ENCODE measurements at regions not wholly inside any gene's neighbourhood (a gene's known extent, or its start where the extent isn't known, plus 50 kb on each side); places are given as distances from the start of the nearest gene placed in this dataset.

DNA sequence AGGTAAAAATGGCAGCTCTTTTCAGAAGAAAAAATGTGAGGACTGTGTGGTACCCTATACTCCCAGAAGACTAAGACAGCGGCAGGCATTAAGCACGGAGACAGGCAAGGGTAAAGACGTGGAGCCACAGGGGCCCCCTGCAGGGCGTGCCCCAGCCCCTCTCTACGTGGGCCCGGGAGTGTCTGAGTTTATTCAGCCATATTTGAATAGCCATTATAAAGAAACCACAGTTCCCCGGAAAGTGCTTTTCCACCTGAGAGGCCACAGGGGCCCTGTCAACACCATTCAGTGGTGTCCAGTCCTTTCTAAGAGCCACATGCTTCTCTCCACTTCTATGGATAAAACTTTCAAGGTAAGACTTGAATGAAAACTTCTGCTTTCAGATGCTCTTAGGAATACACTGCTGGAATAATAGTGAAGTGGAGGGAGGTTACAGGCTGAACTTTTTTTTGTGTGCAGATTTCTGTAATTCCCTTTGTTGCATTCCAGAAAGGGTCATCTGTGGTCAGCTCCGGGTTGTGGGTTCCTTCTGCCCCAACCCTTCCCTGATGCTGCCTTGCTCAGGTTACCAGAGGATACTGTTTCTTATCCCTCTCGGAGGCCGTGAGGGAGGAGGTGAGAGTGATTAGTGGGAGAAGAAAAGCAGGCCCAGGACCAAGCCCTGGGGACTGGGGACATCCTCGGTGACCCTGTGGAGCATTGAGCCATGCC lies 58.4 kb downstream of the SLC25A47 start:
- peaks cover 16% of the 10 kb centered on the region for H3K4me1 Mint-ChIP-seq (ENCODE audit: low read depth)
- no peak for DNase-seq (ENCODE audit: low spot score)
- H3K36me3 Mint-ChIP-seq (ENCODE audit: low read depth): no peaks in the 10 kb centered on the region
- no peak overlapping the region for H3K27ac Mint-ChIP-seq
- no peak overlapping the region for H3K4me3 Mint-ChIP-seq
- no peaks in the 10 kb centered on the region for H3K27me3 Mint-ChIP-seq (ENCODE audit: low read depth)
- H3K9me3 Mint-ChIP-seq: no peaks in the 10 kb centered on the region

GRCh38 chr14:100382106-100382455 lies 58.9 kb downstream of the SLC25A47 start:
- H3K4me3 Mint-ChIP-seq: no peak overlapping the region
- no peak for DNase-seq (ENCODE audit: low spot score)
- H3K4me1 Mint-ChIP-seq (ENCODE audit: low read depth): peaks cover 12% of the 10 kb centered on the region
- H3K36me3 Mint-ChIP-seq (ENCODE audit: low read depth): no peaks in the 10 kb centered on the region
- no peaks in the 10 kb centered on the region for H3K9me3 Mint-ChIP-seq
- no peaks in the 10 kb centered on the region for H3K27me3 Mint-ChIP-seq (ENCODE audit: low read depth)
- H3K27ac Mint-ChIP-seq: no peak overlapping the region

GRCh38 chr14:100383727-100384158 lies 60.6 kb downstream of the SLC25A47 start:
- Mint-ChIP-seq H3K9me3 (no peaks in the 10 kb centered on the region), H3K4me1 (ENCODE audit: low read depth) (peaks cover 16% of the 10 kb centered on the region), H3K27ac (peak overlapping the region; percentile 31), H3K36me3 (ENCODE audit: low read depth) (no peaks in the 10 kb centered on the region), H3K27me3 (ENCODE audit: low read depth) (no peaks in the 10 kb centered on the region), H3K4me3 (no peak overlapping the region)
- peak; percentile 57 for DNase-seq (ENCODE audit: low spot score)

- peaks cover 15% of the 10 kb centered on the region for H3K4me1 Mint-ChIP-seq (ENCODE audit: low read depth)
- no peak overlapping the region for H3K4me3 Mint-ChIP-seq
- no peaks in the 10 kb centered on the region for H3K27me3 Mint-ChIP-seq (ENCODE audit: low read depth)
- DNase-seq (ENCODE audit: low spot score): no peak
- no peaks in the 10 kb centered on the region for H3K36me3 Mint-ChIP-seq (ENCODE audit: low read depth)
- H3K9me3 Mint-ChIP-seq: no peaks in the 10 kb centered on the region
- H3K27ac Mint-ChIP-seq: peak overlapping the region; percentile 31
Observed at GRCh38 chr14:100384277-100384676, 61.1 kb downstream of the SLC25A47 start.

DNA sequence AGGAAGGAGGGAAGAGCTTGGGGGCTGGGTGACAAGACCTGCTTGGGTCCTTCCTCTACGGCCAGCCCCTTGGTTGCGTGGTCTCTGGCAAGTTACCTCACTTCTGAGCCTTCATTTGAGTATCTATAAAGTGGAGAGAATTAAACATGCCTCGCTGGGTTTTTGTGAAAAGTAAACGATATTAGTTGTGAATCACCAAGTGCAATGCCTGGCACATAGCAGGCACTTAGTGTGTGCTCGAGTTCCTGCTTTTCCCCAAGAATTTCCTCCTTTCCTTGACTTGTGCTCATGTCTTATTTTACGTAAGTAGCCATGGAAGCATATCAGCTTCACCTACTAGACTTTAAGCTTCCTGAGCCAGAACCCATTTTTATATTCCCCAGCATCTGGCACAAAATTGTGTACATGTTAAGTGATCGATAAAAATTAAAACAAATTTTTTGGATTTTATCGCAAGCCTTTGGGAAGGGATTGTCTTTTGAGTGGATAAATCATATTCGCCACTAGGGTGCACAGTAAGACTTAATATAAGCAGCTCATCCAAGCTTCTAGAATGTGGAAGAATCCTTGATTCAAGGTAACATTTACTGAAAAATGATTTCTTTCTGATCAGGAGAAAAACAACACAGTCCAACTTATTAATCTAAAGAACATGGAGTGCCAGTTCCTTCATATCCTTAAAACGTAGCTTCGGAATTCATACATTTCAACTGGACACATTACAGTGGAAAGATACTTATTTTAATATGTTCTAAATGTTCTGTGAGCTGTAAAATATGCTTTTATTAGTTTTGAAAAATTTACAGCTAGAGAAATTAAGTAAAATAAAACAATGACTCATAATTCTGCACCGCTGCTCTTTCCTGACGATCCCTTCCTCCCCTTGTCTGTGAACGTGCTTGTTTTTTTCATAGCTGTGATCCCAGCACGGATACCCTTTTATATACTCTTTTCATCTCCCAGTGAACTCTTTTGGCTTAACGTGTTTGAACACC lies 62.0 kb downstream of the SLC25A47 start:
- Mint-ChIP-seq H3K27ac (no peak overlapping the region), H3K4me1 (ENCODE audit: low read depth) (peaks cover 15% of the 10 kb centered on the region), H3K27me3 (ENCODE audit: low read depth) (no peaks in the 10 kb centered on the region), H3K4me3 (no peak overlapping the region), H3K36me3 (ENCODE audit: low read depth) (no peaks in the 10 kb centered on the region), H3K9me3 (no peaks in the 10 kb centered on the region)
- DNase-seq (ENCODE audit: low spot score): no peak

DNA sequence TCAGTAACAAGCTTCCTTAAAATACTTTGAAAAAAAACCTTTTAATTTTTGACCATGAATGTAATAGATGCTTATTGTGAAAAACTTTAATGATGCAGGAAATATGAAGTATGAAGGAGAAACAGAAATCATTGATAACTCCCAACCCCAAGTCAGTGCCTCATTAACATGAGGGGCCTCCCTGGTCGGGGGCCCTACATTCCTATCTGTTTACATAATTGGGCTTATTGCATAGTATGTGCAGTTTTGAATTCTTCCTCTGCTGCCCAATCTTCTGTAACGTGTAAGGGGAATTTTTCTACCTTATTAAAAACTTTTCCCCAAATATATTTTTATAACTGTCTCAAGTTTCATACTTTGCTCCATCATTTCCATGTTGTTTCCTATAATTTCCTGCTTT lies 63.0 kb downstream of the SLC25A47 start:
- no peaks in the 10 kb centered on the region for H3K36me3 Mint-ChIP-seq (ENCODE audit: low read depth)
- H3K4me1 Mint-ChIP-seq (ENCODE audit: low read depth): peaks cover 15% of the 10 kb centered on the region
- no peaks in the 10 kb centered on the region for H3K9me3 Mint-ChIP-seq
- H3K27ac Mint-ChIP-seq: no peak overlapping the region
- H3K27me3 Mint-ChIP-seq (ENCODE audit: low read depth): no peaks in the 10 kb centered on the region
- no peak overlapping the region for H3K4me3 Mint-ChIP-seq
- DNase-seq (ENCODE audit: low spot score): no peak

- H3K4me1 Mint-ChIP-seq (ENCODE audit: low read depth): peaks cover 15% of the 10 kb centered on the region
- no peak overlapping the region for H3K27ac Mint-ChIP-seq
- no peak for DNase-seq (ENCODE audit: low spot score)
- no peaks in the 10 kb centered on the region for H3K36me3 Mint-ChIP-seq (ENCODE audit: low read depth)
- no peak overlapping the region for H3K4me3 Mint-ChIP-seq
- H3K9me3 Mint-ChIP-seq: no peaks in the 10 kb centered on the region
- H3K27me3 Mint-ChIP-seq (ENCODE audit: low read depth): no peaks in the 10 kb centered on the region
Observed at GRCh38 chr14:100386846-100387245, 63.7 kb downstream of the SLC25A47 start.

GRCh38 chr14:100387450-100387849 lies 64.3 kb downstream of the SLC25A47 start:
- H3K27me3 Mint-ChIP-seq (ENCODE audit: low read depth): no peaks in the 10 kb centered on the region
- no peak for DNase-seq (ENCODE audit: low spot score)
- H3K36me3 Mint-ChIP-seq (ENCODE audit: low read depth): no peaks in the 10 kb centered on the region
- H3K4me1 Mint-ChIP-seq (ENCODE audit: low read depth): peaks cover 15% of the 10 kb centered on the region
- no peak overlapping the region for H3K4me3 Mint-ChIP-seq
- no peaks in the 10 kb centered on the region for H3K9me3 Mint-ChIP-seq
- H3K27ac Mint-ChIP-seq: no peak overlapping the region

DNA sequence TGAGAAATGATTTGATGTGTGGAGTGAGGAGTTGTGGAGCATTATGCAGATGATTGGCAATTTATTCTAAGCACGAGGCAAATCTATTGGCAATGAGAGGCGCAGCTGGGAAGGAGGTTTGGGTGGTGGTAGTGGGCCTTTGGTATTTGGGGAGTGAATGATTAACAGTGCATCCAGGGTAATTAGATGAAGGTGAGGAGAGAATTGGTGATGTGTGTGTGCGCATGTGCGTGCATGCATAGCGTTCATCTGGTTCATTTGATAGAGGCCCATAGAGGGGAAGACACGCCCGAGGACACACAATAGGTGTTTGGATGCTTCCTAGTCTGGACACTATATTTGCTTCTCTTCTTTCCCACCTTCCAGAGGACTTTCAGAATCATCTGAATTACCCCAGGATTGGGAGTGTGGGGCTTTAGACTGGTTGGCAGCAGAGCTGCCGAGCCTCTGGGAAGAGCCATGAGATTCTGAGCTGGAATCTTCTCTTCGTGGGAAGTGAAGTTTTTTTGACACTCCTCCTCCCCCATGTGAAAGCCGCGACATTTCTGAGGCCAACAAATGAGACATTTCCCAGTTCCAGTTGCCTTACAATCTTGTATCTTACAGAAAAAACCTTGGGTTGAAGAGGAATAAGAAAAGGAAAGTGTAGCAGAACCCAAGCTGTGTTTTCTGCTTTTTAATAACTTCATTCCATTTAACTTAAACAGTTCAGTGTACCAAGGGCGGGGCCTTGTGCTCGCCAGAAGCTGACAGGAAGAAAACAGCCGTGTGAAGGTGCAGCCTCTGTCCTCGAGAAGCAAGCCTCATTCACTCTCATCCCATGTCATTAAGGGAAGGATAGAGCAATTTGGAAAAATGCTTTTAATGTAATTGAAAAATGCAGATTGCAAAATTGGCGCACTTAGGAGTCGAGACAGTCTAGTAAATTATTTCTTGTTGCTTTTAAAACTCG lies 65.2 kb downstream of the SLC25A47 start:
- no peak for DNase-seq (ENCODE audit: low spot score)
- Mint-ChIP-seq H3K27me3 (ENCODE audit: low read depth) (no peaks in the 10 kb centered on the region), H3K4me3 (no peak overlapping the region), H3K27ac (no peak overlapping the region), H3K9me3 (no peaks in the 10 kb centered on the region), H3K36me3 (ENCODE audit: low read depth) (no peaks in the 10 kb centered on the region), H3K4me1 (ENCODE audit: low read depth) (peaks cover 15% of the 10 kb centered on the region)

DNA sequence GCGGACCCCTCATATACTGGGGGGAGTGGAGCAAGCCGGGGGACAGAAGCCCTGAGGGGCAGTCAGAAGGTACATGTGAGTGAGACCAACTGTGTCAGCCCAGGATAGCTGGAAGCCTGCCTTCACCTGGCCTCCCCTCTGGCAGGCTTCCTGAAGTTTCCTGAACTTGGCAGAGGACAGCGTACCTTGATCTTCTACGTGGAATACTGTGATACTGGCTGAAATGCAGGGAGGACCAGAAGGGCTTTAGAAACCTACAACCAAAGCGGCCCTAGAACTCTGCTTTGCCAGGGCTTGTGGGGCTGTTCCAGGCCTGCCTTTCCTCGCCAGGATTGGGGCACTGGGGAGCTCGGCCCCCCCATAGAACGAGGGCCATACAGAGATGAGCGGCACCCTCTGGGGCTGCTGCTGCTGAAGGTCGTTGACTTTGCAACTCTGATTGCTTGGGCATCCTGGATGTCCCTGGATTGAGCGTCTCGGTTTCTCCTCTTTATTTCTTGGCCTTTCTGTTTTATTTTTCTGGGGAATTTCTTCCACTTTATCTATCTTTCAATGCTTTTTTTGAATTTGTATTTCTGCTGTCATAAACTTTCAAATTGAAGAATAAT lies 66.5 kb downstream of the SLC25A47 start:
- Mint-ChIP-seq H3K4me3 (no peak overlapping the region), H3K9me3 (no peaks in the 10 kb centered on the region), H3K4me1 (ENCODE audit: low read depth) (peaks cover 10% of the 10 kb centered on the region), H3K36me3 (ENCODE audit: low read depth) (no peaks in the 10 kb centered on the region), H3K27me3 (ENCODE audit: low read depth) (no peaks in the 10 kb centered on the region), H3K27ac (no peak overlapping the region)
- no peak for DNase-seq (ENCODE audit: low spot score)

DNA sequence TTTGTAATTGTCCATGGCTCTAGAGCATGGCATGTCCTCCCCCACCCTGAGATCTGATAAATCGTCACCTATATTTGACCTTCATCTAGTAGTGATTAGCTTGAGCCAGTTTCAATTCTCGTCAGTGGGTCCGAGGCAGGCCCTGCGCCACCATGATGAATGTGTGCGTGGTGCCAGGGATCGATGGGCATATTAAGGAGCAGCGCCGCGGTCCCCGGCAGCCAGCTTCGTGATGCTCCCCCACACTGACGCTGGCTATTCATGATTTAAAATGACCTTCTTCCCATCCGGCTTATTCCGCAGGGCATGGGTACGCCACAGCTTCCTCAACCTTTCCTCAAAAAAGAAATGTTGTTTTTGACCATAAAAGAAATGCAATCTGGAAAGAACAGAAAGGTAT lies 68.0 kb downstream of the SLC25A47 start:
- peaks cover 8% of the 10 kb centered on the region for H3K4me1 Mint-ChIP-seq (ENCODE audit: low read depth)
- no peaks in the 10 kb centered on the region for H3K36me3 Mint-ChIP-seq (ENCODE audit: low read depth)
- no peaks in the 10 kb centered on the region for H3K9me3 Mint-ChIP-seq
- H3K27me3 Mint-ChIP-seq (ENCODE audit: low read depth): no peaks in the 10 kb centered on the region
- no peak overlapping the region for H3K27ac Mint-ChIP-seq
- no peak overlapping the region for H3K4me3 Mint-ChIP-seq
- no peak for DNase-seq (ENCODE audit: low spot score)

GRCh38 chr14:100391724-100392123 lies 68.6 kb downstream of the SLC25A47 start:
- no peaks in the 10 kb centered on the region for H3K27me3 Mint-ChIP-seq (ENCODE audit: low read depth)
- H3K4me1 Mint-ChIP-seq (ENCODE audit: low read depth): peaks cover 8% of the 10 kb centered on the region
- H3K4me3 Mint-ChIP-seq: no peak overlapping the region
- no peak for DNase-seq (ENCODE audit: low spot score)
- H3K27ac Mint-ChIP-seq: no peak overlapping the region
- no peaks in the 10 kb centered on the region for H3K9me3 Mint-ChIP-seq
- H3K36me3 Mint-ChIP-seq (ENCODE audit: low read depth): no peaks in the 10 kb centered on the region

DNA sequence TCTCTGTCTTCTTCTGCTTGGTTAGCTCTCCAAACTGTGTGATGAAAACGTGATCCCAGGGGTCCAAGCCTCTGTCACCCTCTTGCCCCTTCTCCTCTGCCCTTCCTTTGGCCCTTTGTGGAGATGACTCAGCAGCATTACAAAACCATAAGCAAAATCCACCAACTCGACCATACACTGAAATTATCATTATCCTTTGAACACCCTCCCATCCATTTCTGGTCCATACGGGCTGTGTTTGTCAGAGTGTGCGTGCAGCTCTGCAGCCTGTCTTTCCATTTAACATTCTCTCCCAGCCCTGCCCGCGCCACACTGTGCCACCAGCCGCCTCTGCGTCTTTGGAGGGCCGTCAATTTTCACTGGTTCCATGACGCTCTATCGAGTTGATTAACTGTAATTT lies 69.2 kb downstream of the SLC25A47 start:
- Mint-ChIP-seq H3K27ac (no peak overlapping the region), H3K27me3 (ENCODE audit: low read depth) (no peaks in the 10 kb centered on the region), H3K9me3 (no peaks in the 10 kb centered on the region), H3K4me1 (ENCODE audit: low read depth) (peaks cover 8% of the 10 kb centered on the region), H3K36me3 (ENCODE audit: low read depth) (no peaks in the 10 kb centered on the region), H3K4me3 (no peak overlapping the region)
- DNase-seq (ENCODE audit: low spot score): no peak

Data from T-helper 2 cell treated with Interferon-gamma antibody and Interleukin-4, amounts not matched to agents 5 μg/mL and 100 μg/mL, for 36 hours (primary cell).